Neural crest cell (in vitro differentiated cells): ENCODE measurements at regions not wholly inside any gene's neighbourhood (a gene's known extent, or its start where the extent isn't known, plus 50 kb on each side); places are given as distances from the start of the nearest gene placed in this dataset.
"Not testable (repeated sequence)": the region's sequence is repeated elsewhere in the genome, so short reads cannot be mapped to it uniquely, and the experiment has no call there.

Source experiments
- DNase-seq: peaks from one replicate; pipeline ENCODE4 v3.0.0; 2021; ENCODE audit warnings: low read depth, mixed read lengths, low spot score
- H3K27ac Mint-ChIP-seq: one replicate; pipeline ENCODE4 v1.8.0; 2021; ENCODE audit warnings: mild to moderate bottlenecking, mixed read lengths; ENCODE audit not compliant: unreplicated experiment
- H3K27me3 Mint-ChIP-seq: 2 replicates; pipeline ENCODE4 v1.8.0; 2021; ENCODE audit warnings: low read depth, mild to moderate bottlenecking, mixed read lengths
- H3K36me3 Mint-ChIP-seq: 2 replicates; pipeline ENCODE4 v1.8.0; 2021; ENCODE audit warnings: low read depth, mild to moderate bottlenecking, mixed read lengths
- H3K4me1 Mint-ChIP-seq: 2 replicates; pipeline ENCODE4 v1.8.0; 2021; ENCODE audit warnings: mixed read lengths
- H3K4me3 Mint-ChIP-seq: one replicate; pipeline ENCODE4 v1.8.0; 2021; ENCODE audit warnings: mild to moderate bottlenecking, mixed read lengths
- H3K9me3 Mint-ChIP-seq: 2 replicates; pipeline ENCODE4 v1.8.0; 2021; ENCODE audit warnings: mixed read lengths
- TF ChIP-seq, protein P1 (sequence below): fragments of 200-600 bp; sonication (generic); conservative IDR thresholded peaks from 2 replicates; pipeline ENCODE4 v1.5.0; 2021; ENCODE audit warnings: antibody characterized with exemption, mild to moderate bottlenecking

DNA sequence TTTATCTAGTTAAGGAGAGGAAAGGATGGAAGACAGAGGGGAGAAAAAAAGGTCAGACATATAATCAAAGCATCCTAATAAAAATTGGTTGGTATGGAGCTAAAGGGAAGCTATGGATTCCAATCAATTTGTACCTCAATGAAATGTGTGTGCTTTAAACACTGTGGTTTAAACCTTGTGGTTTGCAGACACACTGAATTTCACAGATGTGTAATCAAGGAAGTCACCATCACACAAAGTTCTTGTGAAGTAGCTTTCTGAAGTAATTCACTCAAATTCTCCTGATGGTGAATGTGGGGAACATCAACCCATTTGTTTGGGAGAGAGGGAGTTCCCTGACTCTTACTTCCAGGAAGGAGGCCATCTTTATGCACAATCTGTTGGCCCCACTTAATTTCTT lies 243.3 kb upstream of the KRR1 start:
- no peaks in the 10 kb centered on the region for H3K36me3 Mint-ChIP-seq
- TF ChIP-seq, protein P1, sequence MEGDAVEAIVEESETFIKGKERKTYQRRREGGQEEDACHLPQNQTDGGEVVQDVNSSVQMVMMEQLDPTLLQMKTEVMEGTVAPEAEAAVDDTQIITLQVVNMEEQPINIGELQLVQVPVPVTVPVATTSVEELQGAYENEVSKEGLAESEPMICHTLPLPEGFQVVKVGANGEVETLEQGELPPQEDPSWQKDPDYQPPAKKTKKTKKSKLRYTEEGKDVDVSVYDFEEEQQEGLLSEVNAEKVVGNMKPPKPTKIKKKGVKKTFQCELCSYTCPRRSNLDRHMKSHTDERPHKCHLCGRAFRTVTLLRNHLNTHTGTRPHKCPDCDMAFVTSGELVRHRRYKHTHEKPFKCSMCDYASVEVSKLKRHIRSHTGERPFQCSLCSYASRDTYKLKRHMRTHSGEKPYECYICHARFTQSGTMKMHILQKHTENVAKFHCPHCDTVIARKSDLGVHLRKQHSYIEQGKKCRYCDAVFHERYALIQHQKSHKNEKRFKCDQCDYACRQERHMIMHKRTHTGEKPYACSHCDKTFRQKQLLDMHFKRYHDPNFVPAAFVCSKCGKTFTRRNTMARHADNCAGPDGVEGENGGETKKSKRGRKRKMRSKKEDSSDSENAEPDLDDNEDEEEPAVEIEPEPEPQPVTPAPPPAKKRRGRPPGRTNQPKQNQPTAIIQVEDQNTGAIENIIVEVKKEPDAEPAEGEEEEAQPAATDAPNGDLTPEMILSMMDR, result no peak
- no peak for DNase-seq
- no peak overlapping the region for H3K4me3 Mint-ChIP-seq
- H3K4me1 Mint-ChIP-seq, result peaks cover 5% of the 10 kb centered on the region
- H3K27ac Mint-ChIP-seq, result no peak overlapping the region
- H3K27me3 Mint-ChIP-seq, result no peaks in the 10 kb centered on the region
- peaks cover 5% of the 10 kb centered on the region for H3K9me3 Mint-ChIP-seq

DNA sequence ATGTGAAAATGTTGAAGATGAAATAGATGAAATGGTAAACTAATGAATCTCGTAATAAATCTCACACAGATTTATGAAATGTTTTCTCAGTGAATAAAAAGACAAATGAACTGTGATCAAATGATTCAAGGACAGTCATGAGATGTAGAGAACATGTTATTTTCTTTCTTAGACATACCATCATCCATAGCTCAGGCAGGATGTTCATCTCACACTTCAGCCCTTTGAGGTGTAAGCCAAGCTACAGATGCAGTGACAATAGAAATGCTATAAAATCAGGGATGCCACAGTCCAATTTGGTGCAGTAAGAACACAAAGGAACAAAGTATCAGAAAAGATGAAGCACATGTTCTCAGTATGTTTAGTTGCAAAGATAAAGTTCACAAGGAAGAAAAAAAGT lies 242.7 kb upstream of the KRR1 start:
- no peak for DNase-seq
- Mint-ChIP-seq H3K27ac (no peak overlapping the region), H3K4me3 (no peak overlapping the region), H3K27me3 (no peaks in the 10 kb centered on the region), H3K36me3 (no peaks in the 10 kb centered on the region), H3K9me3 (peaks cover 5% of the 10 kb centered on the region), H3K4me1 (peaks cover 5% of the 10 kb centered on the region)
- TF ChIP-seq, protein P1, result no peak

DNA sequence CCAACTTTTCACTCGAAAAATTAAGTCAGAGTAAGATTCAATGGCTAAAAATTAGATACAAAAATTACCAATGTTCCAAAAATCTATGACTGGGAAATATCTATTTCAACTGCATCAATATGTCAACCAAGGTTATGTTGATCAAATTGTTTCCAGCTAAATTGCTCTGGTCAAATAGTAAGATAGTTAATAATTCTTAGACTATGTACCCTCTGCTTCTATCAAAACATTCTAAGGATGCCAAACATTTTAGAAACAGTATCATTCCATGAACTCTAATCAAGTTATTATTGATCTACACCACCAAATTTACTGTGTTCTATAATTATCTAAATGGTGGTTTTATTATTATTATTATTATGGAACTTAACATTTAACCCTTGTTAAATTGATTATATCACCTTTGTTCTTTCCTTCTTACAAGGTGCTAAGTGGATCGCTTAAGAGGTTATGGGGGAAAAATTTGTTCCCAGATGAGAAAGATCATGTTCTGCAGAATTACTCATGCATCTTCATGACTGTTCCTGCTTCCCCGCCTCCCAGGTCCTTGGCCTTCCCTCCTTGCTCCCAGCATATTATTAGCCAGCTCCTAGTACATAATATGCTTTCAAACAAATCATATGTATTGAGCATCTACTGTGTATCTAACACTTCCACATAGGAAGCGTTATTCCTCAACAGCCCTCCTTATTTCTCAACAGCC lies 240.5 kb upstream of the KRR1 start:
- Mint-ChIP-seq H3K4me1 (peaks cover 4% of the 10 kb centered on the region), H3K4me3 (no peak overlapping the region), H3K36me3 (peaks cover 3% of the 10 kb centered on the region), H3K9me3 (peaks cover 8% of the 10 kb centered on the region), H3K27ac (no peak overlapping the region), H3K27me3 (no peaks in the 10 kb centered on the region)
- TF ChIP-seq, protein P1, result no peak
- no peak for DNase-seq

DNA sequence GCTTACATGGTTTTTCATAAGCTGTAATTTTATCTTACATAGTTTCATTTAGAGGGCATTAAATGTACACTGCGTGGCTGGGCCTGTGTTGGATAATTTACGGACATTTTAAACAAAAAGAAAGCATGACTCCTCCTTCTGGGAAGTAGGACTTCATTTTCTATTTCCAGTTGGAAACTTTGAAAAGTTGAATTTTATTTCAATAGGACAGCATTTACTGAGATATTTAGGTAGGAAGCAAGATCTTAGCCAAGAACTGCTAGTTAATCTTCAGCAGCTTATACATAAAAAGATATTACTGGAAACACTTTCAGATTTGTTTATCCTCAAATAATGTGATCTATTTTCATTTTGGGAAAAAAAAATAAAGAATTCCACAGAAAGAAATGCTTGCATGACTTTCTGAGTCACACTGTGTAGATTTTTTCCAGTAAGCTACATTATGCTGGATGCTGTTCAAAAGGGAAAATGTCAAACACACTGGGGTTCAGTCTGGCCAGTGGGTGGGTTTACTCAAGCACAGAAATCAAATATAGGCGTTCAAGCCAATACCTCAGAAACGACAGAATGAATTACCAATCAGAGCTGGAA lies 239.4 kb upstream of the KRR1 start:
- H3K27ac Mint-ChIP-seq, result no peak overlapping the region
- H3K9me3 Mint-ChIP-seq, result peaks cover 8% of the 10 kb centered on the region
- peaks cover 3% of the 10 kb centered on the region for H3K36me3 Mint-ChIP-seq
- DNase-seq, result no peak
- TF ChIP-seq, protein P1, result no peak
- no peaks in the 10 kb centered on the region for H3K27me3 Mint-ChIP-seq
- H3K4me1 Mint-ChIP-seq, result peaks cover 2% of the 10 kb centered on the region
- H3K4me3 Mint-ChIP-seq, result no peak overlapping the region

DNA sequence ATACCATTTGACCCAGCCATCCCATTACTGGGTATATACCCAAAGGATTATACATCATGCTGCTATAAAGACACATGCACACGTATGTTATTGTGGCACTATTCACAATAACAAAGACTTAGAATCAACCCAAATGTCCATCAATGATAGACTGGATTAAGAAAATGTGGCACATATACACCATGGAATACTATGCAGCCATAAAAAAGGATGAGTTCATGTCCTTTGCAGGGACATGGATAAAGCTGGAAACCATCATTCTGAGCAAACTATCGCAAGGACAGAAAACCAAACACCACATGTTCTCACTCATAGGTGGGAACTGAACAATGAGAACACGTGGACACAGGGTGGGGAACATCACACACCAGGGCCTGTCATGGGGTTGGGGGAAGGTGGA lies 237.6 kb upstream of the KRR1 start:
- not testable (repeated sequence) for H3K27me3 Mint-ChIP-seq, H3K9me3 Mint-ChIP-seq, H3K4me3 Mint-ChIP-seq, H3K27ac Mint-ChIP-seq, H3K4me1 Mint-ChIP-seq, DNase-seq, H3K36me3 Mint-ChIP-seq

DNA sequence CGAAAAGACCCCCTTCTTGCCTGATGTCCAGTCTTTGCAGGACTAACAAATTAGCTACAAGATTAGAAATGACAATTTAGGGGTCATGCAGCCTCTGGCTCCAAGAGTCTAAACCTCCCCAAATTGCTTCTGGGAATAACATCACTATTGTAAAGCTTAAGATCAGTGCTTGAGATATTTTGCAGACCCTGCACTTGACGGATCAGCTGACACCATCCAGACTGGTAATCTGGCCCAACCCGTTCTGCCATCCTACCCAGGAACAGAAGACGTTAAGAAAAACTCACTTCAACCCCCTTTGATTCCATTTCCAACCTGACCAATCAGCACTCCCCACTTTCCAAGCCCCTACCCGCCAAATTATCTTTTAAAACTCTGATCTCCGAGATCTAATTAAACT lies 236.7 kb upstream of the KRR1 start:
- Mint-ChIP-seq H3K4me3 (no peak overlapping the region), H3K4me1 (peaks cover 10% of the 10 kb centered on the region), H3K9me3 (peaks cover 8% of the 10 kb centered on the region), H3K27ac (no peak overlapping the region), H3K36me3 (peaks cover 3% of the 10 kb centered on the region), H3K27me3 (no peaks in the 10 kb centered on the region)
- TF ChIP-seq, protein P1, result no peak
- DNase-seq, result no peak
